HG03025 (cell line): ENCODE measurements at regions not wholly inside any gene's neighbourhood (a gene's known extent, or its start where the extent isn't known, plus 50 kb on each side); places are given as distances from the start of the nearest gene placed in this dataset.

Experiments used
- ATAC-seq: cut with Tn5 transposase; IDR thresholded peaks from one replicate; pipeline ENCODE4 v1.9.1; 2021; ENCODE audit warnings: mild to moderate bottlenecking, moderate library complexity; ENCODE audit not compliant: unreplicated experiment, low FRiP score

- ATAC-seq, result no peak
Observed at GRCh38 chr4:30632751-30633150, 87.4 kb upstream of the PCDH7 start.

GRCh38 chr4:30641345-30641744 lies 78.8 kb upstream of the PCDH7 start:
- ATAC-seq, result no peak

- no peak for ATAC-seq
Observed at GRCh38 chr4:30642567-30642966, 77.6 kb upstream of the PCDH7 start.

- ATAC-seq, result no peak
Observed at GRCh38 chr4:30653291-30653690, 66.9 kb upstream of the PCDH7 start.

- no peak for ATAC-seq
Observed at GRCh38 chr4:30656828-30657227, 63.3 kb upstream of the PCDH7 start.

GRCh38 chr4:30667919-30668318 lies 52.2 kb upstream of the PCDH7 start:
- no peak for ATAC-seq

GRCh38 chr4:30670206-30670605 lies 50.0 kb upstream of the PCDH7 start:
- no peak for ATAC-seq
